Keratinocyte (primary cell): ENCODE measurements at regions not wholly inside any gene's neighbourhood (a gene's known extent, or its start where the extent isn't known, plus 50 kb on each side); places are given as distances from the start of the nearest gene placed in this dataset.
"Not testable (repeated sequence)": the region's sequence is repeated elsewhere in the genome, so short reads cannot be mapped to it uniquely, and the experiment has no call there.

Source experiments
- DNase-seq: peaks from one replicate; pipeline ENCODE4 v3.0.0-alpha.2; 2011; ENCODE audit warnings: low read depth, missing footprints, low spot score
- FAIRE-seq: peaks from 2 replicates; lab custom pipeline; 2011; peaks lifted over from hg19 to GRCh38; lab: Jason Lieb, UNC
- H2AFZ ChIP-seq: 2 replicates; pipeline ENCODE4 v1.6.0; 2012; ENCODE audit warnings: low read length, control low read depth, inconsistent platforms; ENCODE audit not compliant: control insufficient read depth
- H3K27ac ChIP-seq: 2 replicates; pipeline ENCODE4 v1.5.1; 2011; ENCODE audit warnings: low read length; ENCODE audit not compliant: control insufficient read depth, insufficient read depth
- H3K27me3 ChIP-seq: 3 replicates; pipeline ENCODE4 v1.6.0; 2011; ENCODE audit warnings: low read length; ENCODE audit not compliant: control insufficient read depth, insufficient read depth; ENCODE audit errors: extremely low read depth
- H3K36me3 ChIP-seq, 2 experiments: 2 replicates in 1 of 2; 3 replicates in 1 of 2; pipeline ENCODE4 v1.5.1; 2011; ENCODE audit warnings: low read length in 2 of 2, mild to moderate bottlenecking in 1 of 2; ENCODE audit not compliant: control insufficient read depth in 2 of 2, insufficient read depth in 2 of 2; ENCODE audit errors: extremely low read depth in 1 of 2
- H3K4me1 ChIP-seq: 3 replicates; pipeline ENCODE4 v1.5.1; 2011; ENCODE audit warnings: low read length; ENCODE audit not compliant: control insufficient read depth, insufficient read depth; ENCODE audit errors: extremely low read depth
- H3K4me2 ChIP-seq: 3 replicates; pipeline ENCODE4 v1.6.0; 2011; ENCODE audit warnings: low read depth, low read length; ENCODE audit not compliant: control insufficient read depth, insufficient read depth; ENCODE audit errors: extremely low read depth
- H3K4me3 ChIP-seq, 3 experiments: fragments of 200-600 bp in 1 of 3; sonication (generic) in 1 of 3; 2 replicates in 2 of 3; 3 replicates in 1 of 3; pipeline ENCODE4 v1.5.1; 2011 to 2016; ENCODE audit warnings: low read length in 3 of 3, mild to moderate bottlenecking in 3 of 3, control low read depth in 2 of 3, inconsistent platforms in 1 of 3, low read depth in 1 of 3, mixed read lengths in 1 of 3, mixed run types in 1 of 3, moderate library complexity in 1 of 3; ENCODE audit not compliant: control insufficient read depth in 2 of 3, insufficient read depth in 2 of 3; ENCODE audit errors: extremely low read depth in 1 of 3
- H3K79me2 ChIP-seq: 2 replicates; pipeline ENCODE4 v1.6.0; 2012; ENCODE audit warnings: low read length; ENCODE audit not compliant: control insufficient read depth, insufficient read depth
- H3K9ac ChIP-seq: 3 replicates; pipeline ENCODE4 v1.6.0; 2011; ENCODE audit warnings: low read length; ENCODE audit not compliant: control insufficient read depth, insufficient read depth; ENCODE audit errors: extremely low read depth
- H3K9me1 ChIP-seq: 3 replicates; pipeline ENCODE4 v1.6.0; 2011; ENCODE audit warnings: low read length; ENCODE audit not compliant: control insufficient read depth, insufficient read depth; ENCODE audit errors: extremely low read depth
- H3K9me3 ChIP-seq: 2 replicates; pipeline ENCODE4 v1.5.1; 2012; ENCODE audit warnings: low read depth, low read length; ENCODE audit not compliant: control insufficient read depth
- H4K20me1 ChIP-seq: 3 replicates; pipeline ENCODE4 v1.6.0; 2011; ENCODE audit warnings: low read length; ENCODE audit not compliant: control insufficient read depth, insufficient read depth; ENCODE audit errors: extremely low read depth
- EZH2 ChIP-seq: IDR thresholded peaks from one replicate; pipeline ENCODE4 v1.6.1; 2012; ENCODE audit warnings: inconsistent platforms, mild to moderate bottlenecking, low read length, moderate library complexity
- dilution Hi-C: fragments of 300-500 bp; cut with MboI; formaldehyde crosslinking; loops from one replicate; pipeline ENCODE4 v1.7.0; 2020; ENCODE audit warnings: low sequenced_read_pairs; ENCODE audit not compliant: extremely low pct_ligation_motif_present
- TF ChIP-seq, protein P1 (sequence below), 3 experiments: IDR thresholded peaks in 1 of 3; conservative IDR thresholded peaks in 1 of 3; optimal IDR thresholded peaks in 1 of 3; 2 replicates in 2 of 3; 3 replicates in 1 of 3; pipeline versions ENCODE3 to v1.5.1; 2011; ENCODE audit warnings: low read length in 3 of 3, mild to moderate bottlenecking in 3 of 3, moderate library complexity in 2 of 3, control low read depth in 1 of 3, inconsistent platforms in 1 of 3; ENCODE audit not compliant: insufficient read depth in 2 of 3; ENCODE audit errors: extremely low read depth in 1 of 3

DNA sequence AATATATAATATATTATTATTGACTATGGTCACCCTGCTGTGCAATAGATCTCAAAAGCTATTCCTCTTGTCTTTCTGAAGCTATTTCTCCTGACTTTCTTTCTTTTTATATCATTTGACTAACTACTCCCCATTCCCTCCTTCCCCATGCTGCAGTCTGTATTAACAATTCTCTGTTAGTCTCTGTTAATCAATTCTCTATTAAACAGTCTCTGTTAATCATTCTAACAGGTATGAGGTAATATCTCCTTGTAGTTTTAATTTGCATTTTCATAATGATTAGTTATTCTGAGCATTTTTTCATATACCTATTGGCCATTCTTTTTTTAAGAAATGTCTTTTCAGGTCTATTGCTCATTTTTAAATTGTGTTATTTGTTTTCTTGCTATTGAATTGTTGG is 201.0 kb upstream of the B3GALT2 start:
- no peak overlapping the region for H3K27ac ChIP-seq
- dilution Hi-C loops = no loop called here
- TF ChIP-seq, protein P1, sequence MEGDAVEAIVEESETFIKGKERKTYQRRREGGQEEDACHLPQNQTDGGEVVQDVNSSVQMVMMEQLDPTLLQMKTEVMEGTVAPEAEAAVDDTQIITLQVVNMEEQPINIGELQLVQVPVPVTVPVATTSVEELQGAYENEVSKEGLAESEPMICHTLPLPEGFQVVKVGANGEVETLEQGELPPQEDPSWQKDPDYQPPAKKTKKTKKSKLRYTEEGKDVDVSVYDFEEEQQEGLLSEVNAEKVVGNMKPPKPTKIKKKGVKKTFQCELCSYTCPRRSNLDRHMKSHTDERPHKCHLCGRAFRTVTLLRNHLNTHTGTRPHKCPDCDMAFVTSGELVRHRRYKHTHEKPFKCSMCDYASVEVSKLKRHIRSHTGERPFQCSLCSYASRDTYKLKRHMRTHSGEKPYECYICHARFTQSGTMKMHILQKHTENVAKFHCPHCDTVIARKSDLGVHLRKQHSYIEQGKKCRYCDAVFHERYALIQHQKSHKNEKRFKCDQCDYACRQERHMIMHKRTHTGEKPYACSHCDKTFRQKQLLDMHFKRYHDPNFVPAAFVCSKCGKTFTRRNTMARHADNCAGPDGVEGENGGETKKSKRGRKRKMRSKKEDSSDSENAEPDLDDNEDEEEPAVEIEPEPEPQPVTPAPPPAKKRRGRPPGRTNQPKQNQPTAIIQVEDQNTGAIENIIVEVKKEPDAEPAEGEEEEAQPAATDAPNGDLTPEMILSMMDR (optimal IDR thresholded peaks at IDR 0.05 in 1 of 3, IDR thresholded peaks at IDR 0.05 in 1 of 3, conservative IDR thresholded peaks at IDR 0.05 in 1 of 3; ENCODE audit: extremely low read depth in 1 of 3, insufficient read depth in 2 of 3, low read length in 3 of 3) = no peak
- no peak for TF ChIP-seq EZH2
- no peaks in the 10 kb centered on the region for H3K9me1 ChIP-seq
- H3K27me3 ChIP-seq = no peaks in the 10 kb centered on the region
- no peak overlapping the region for H2AFZ ChIP-seq
- no peak overlapping the region for H3K4me3 ChIP-seq
- H3K36me3 ChIP-seq = no peaks in the 10 kb centered on the region
- no peaks in the 10 kb centered on the region for H4K20me1 ChIP-seq
- DNase-seq (no peak), FAIRE-seq (no peak)
- no peak overlapping the region for H3K9ac ChIP-seq
- H3K4me1 ChIP-seq = no peaks in the 10 kb centered on the region
- no peaks in the 10 kb centered on the region for H3K79me2 ChIP-seq
- H3K4me2 ChIP-seq = no peak overlapping the region
- H3K9me3 ChIP-seq = no peaks in the 10 kb centered on the region

DNA sequence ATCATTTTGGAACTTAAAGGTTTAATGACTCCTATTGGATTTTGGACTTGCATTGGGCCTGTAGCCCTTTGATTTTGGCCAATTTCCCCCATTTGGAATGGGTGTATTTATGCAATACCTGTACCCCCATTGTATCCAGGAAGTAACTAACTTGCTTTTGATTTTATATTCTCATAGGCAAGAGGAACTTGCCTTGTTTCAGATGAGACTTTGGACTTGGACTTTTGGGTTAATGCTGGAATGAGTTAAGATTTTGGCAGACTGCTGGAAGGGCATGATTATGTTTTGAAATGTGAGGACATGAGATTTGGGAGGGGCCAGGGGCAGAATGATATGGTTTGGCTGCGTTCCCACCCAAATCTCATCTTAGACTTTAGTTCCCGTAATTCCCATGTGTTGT is 192.0 kb upstream of the B3GALT2 start:
- dilution Hi-C loops, H3K4me1 ChIP-seq, H3K4me3 ChIP-seq, H4K20me1 ChIP-seq, H3K9me3 ChIP-seq, H3K79me2 ChIP-seq, FAIRE-seq, H3K9ac ChIP-seq, H3K36me3 ChIP-seq, H3K27me3 ChIP-seq, DNase-seq, H2AFZ ChIP-seq, H3K4me2 ChIP-seq, H3K9me1 ChIP-seq, H3K27ac ChIP-seq: not testable (repeated sequence)

DNA sequence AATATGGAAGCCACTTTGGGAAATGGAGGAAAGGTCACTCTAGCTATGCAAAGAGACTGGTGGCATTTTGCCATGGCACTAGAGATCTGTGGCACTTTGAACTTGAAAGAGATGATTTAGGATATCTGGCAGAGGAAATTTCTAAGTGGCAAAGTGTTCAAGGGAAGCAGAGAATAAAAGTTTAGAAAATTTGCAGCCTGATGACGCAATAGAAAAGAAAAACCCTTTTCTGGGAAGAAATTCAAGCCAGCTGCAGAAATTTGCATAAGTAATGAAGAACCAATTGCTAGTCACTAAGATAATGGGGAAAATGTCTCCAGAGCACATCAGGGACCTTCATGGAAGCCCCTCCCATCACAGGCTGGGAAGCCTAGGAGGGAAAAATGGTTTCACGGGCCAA is 191.1 kb upstream of the B3GALT2 start:
- H3K79me2 ChIP-seq = no peaks in the 10 kb centered on the region
- no peak for DNase-seq
- no peak overlapping the region for H3K9ac ChIP-seq
- no peak overlapping the region for H3K27ac ChIP-seq
- FAIRE-seq = no peak
- no peak overlapping the region for H2AFZ ChIP-seq
- no peaks in the 10 kb centered on the region for H3K9me1 ChIP-seq
- H4K20me1 ChIP-seq = no peaks in the 10 kb centered on the region
- H3K4me3 ChIP-seq = no peak overlapping the region
- TF ChIP-seq EZH2 = no peak
- TF ChIP-seq, protein P1 (optimal IDR thresholded peaks at IDR 0.05 in 1 of 3, IDR thresholded peaks at IDR 0.05 in 1 of 3, conservative IDR thresholded peaks at IDR 0.05 in 1 of 3; ENCODE audit: extremely low read depth in 1 of 3, insufficient read depth in 2 of 3, low read length in 3 of 3) = no peak
- H3K4me2 ChIP-seq = no peak overlapping the region
- dilution Hi-C loops = no loop called here
- H3K27me3 ChIP-seq = no peaks in the 10 kb centered on the region
- H3K9me3 ChIP-seq = no peaks in the 10 kb centered on the region
- no peaks in the 10 kb centered on the region for H3K36me3 ChIP-seq
- H3K4me1 ChIP-seq = no peaks in the 10 kb centered on the region
